Panc1 (cell line): ENCODE measurements at regions not wholly inside any gene's neighbourhood (a gene's known extent, or its start where the extent isn't known, plus 50 kb on each side); places are given as distances from the start of the nearest gene placed in this dataset.

Experiments used
- ATAC-seq: fragments of 200-7000 bp; cut with Tn5 transposase; 2 replicates; pipeline ENCODE4 v1.9.1; 2020; ENCODE audit warnings: mild to moderate bottlenecking, moderate library complexity
- BruUV-seq: library from RNA; stranded (reverse); fragments of 400-500 nt; replicated peaks from 2 replicates; lab custom pipeline; 2021; lab: Mats Ljungman, UMichigan
- CTCF ChIA-PET: fragments of 300-600 bp; sonication (Branson Sonifier 250); formaldehyde crosslinking; loops from one replicate; lab custom pipeline; 2022; ENCODE audit warnings: antibody characterized with exemption; lab: Charles Lee
- POLR2A ChIA-PET: fragments of 300-600 bp; sonication (Branson Sonifier 250); formaldehyde crosslinking; loops from one replicate; lab custom pipeline; 2022; ENCODE audit warnings: antibody characterized with exemption; lab: Charles Lee
- DNase-seq: peaks from one replicate; pipeline ENCODE4 v3.0.0-alpha.2; 2010; ENCODE audit warnings: low read depth, low spot score
- H3K27ac ChIP-seq: 2 replicates; pipeline ENCODE4 v1.5.1; 2011; ENCODE audit warnings: mild to moderate bottlenecking, low read length, inconsistent platforms
- H3K27me3 ChIP-seq: fragments of 200-500 bp; sonication (Bioruptor generic); 2 replicates; pipeline ENCODE4 v1.6.0; 2014; ENCODE audit warnings: low read length, inconsistent platforms; ENCODE audit not compliant: control insufficient read depth, insufficient read depth
- H3K36me3 ChIP-seq: fragments of 200-500 bp; sonication (Bioruptor generic); 2 replicates; pipeline ENCODE4 v1.5.1; 2014; ENCODE audit warnings: inconsistent platforms, mild to moderate bottlenecking, low read length, moderate library complexity; ENCODE audit not compliant: control insufficient read depth, insufficient read depth
- H3K4me1 ChIP-seq: 2 replicates; pipeline ENCODE4 v1.5.1; 2011; ENCODE audit warnings: inconsistent platforms, mild to moderate bottlenecking, low read length, moderate library complexity; ENCODE audit not compliant: control insufficient read depth, insufficient read depth
- H3K4me3 ChIP-seq, 2 experiments: 2 replicates each; pipeline ENCODE4 v1.5.1; 2011 to 2012; ENCODE audit warnings: low read depth in 2 of 2, low read length in 2 of 2, mild to moderate bottlenecking in 2 of 2, inconsistent platforms in 1 of 2, moderate library complexity in 1 of 2
- H3K9me3 ChIP-seq: fragments of 200-500 bp; sonication (Bioruptor generic); 2 replicates; pipeline ENCODE4 v1.5.1; 2014; ENCODE audit warnings: low read depth, mild to moderate bottlenecking, inconsistent platforms, low read length, moderate library complexity; ENCODE audit not compliant: control insufficient read depth, insufficient read depth
- CTCF ChIP-seq: fragments of 450-650 bp; IDR thresholded peaks from 2 replicates; pipeline ENCODE4 v1.5.1; 2017; ENCODE audit warnings: mild to moderate bottlenecking
- POLR2AphosphoS5 ChIP-seq: IDR thresholded peaks from 2 replicates; pipeline ENCODE4 v1.6.1; 2012; ENCODE audit warnings: mild to moderate bottlenecking, low read depth, low read length, moderate library complexity
- REST ChIP-seq, 2 experiments: IDR thresholded peaks; 2 replicates each; pipeline ENCODE4 v1.6.1; 2011 to 2012; ENCODE audit warnings: low read depth in 2 of 2, control low read depth in 1 of 2, low read length in 1 of 2, mild to moderate bottlenecking in 1 of 2, moderate library complexity in 1 of 2; ENCODE audit not compliant: insufficient read depth in 1 of 2
- SIN3A ChIP-seq: IDR thresholded peaks from 2 replicates; pipeline ENCODE4 v1.6.1; 2012; ENCODE audit warnings: low read depth, mild to moderate bottlenecking, low read length, moderate library complexity, borderline replicate concordance; ENCODE audit not compliant: insufficient read depth
- TCF7L2 ChIP-seq: IDR thresholded peaks from 2 replicates; pipeline ENCODE4 v1.6.1; 2011; ENCODE audit warnings: mild to moderate bottlenecking, low read depth, low read length, inconsistent platforms
- in situ Hi-C: cut with HindIII; loops from 2 replicates; pipeline ENCODE4 v1.10.0; 2016; ENCODE audit warnings: low sequenced_read_pairs, low pct_unique_long_range_greater_than_20kb
- intact Hi-C: fragments of 100-400 bp; cut with micrococcal nuclease; formaldehyde crosslinking; loops from one replicate; pipeline ENCODE4 v1.10.0; 2022; ENCODE audit not compliant: unreplicated experiment

- Histone ChIP-seq H3K27me3 (no peaks in the 10 kb centered on the region), H3K4me1 (no peaks in the 10 kb centered on the region), H3K9me3 (peaks cover 3% of the 10 kb centered on the region; the same call in 1 of the 2 replicates), H3K27ac (no peak overlapping the region), H3K36me3 (no peaks in the 10 kb centered on the region), H3K4me3 (no peak overlapping the region)
- intact Hi-C loops (no loop called here), in situ Hi-C loops (no loop called here)
- no peak for ATAC-seq
- BruUV-seq = no TSS peak
- no peak for DNase-seq
- no peak for TF ChIP-seq SIN3A
- POLR2A ChIA-PET = no interaction called here
- CTCF ChIA-PET = no interaction called here
Observed at GRCh38 chr2:133823226-133823550, 254.9 kb upstream of the NCKAP5 start.

- H3K27ac ChIP-seq = no peak overlapping the region
- DNase-seq (no peak), ATAC-seq (no peak)
- H3K9me3 ChIP-seq = peaks cover 3% of the 10 kb centered on the region; the same call in 1 of the 2 replicates
- H3K4me1 ChIP-seq = no peaks in the 10 kb centered on the region
- CTCF ChIA-PET = no interaction called here
- no peak overlapping the region for H3K4me3 ChIP-seq
- no TSS peak for BruUV-seq
- intact Hi-C loops (no loop called here), in situ Hi-C loops (no loop called here)
- no peak for TF ChIP-seq REST (IDR thresholded peaks at IDR 0.05; ENCODE audit: insufficient read depth in 1 of 2, low read depth in 2 of 2, low read length in 1 of 2)
- no peak for TF ChIP-seq POLR2AphosphoS5
- TF ChIP-seq TCF7L2 = no peak
- TF ChIP-seq CTCF = no peak
- no peak for TF ChIP-seq SIN3A
- POLR2A ChIA-PET = no interaction called here
- no peaks in the 10 kb centered on the region for H3K27me3 ChIP-seq
- H3K36me3 ChIP-seq = no peaks in the 10 kb centered on the region
Observed at GRCh38 chr2:133824869-133825268, 256.6 kb upstream of the NCKAP5 start.

GRCh38 chr2:133825778-133826177 lies 257.5 kb upstream of the NCKAP5 start:
- no peak for TF ChIP-seq CTCF
- no peak for TF ChIP-seq TCF7L2
- no peak for TF ChIP-seq POLR2AphosphoS5
- TF ChIP-seq REST (IDR thresholded peaks at IDR 0.05; ENCODE audit: insufficient read depth in 1 of 2, low read depth in 2 of 2, low read length in 1 of 2) = no peak
- TF ChIP-seq SIN3A = no peak
- CTCF ChIA-PET = no interaction called here
- H3K27ac ChIP-seq = no peak overlapping the region
- intact Hi-C loops = no loop called here
- H3K36me3 ChIP-seq = no peaks in the 10 kb centered on the region
- no peak for DNase-seq
- no peak overlapping the region for H3K4me3 ChIP-seq
- no peak for ATAC-seq
- H3K9me3 ChIP-seq = peaks cover 3% of the 10 kb centered on the region; the same call in 1 of the 2 replicates
- BruUV-seq = no TSS peak
- no peaks in the 10 kb centered on the region for H3K27me3 ChIP-seq
- POLR2A ChIA-PET = no interaction called here
- in situ Hi-C loops = no loop called here
- H3K4me1 ChIP-seq = no peaks in the 10 kb centered on the region
